Hypothalamus (tissue), 51 donors: ENCODE measurements at regions not wholly inside any gene's neighbourhood (a gene's known extent, or its start where the extent isn't known, plus 50 kb on each side); places are given as distances from the start of the nearest gene placed in this dataset.
"Not testable (repeated sequence)": the region's sequence is repeated elsewhere in the genome, so short reads cannot be mapped to it uniquely, and the experiment has no call there.

Experiments used
- DNase-seq, 51 donors: peaks; one replicate each; lab custom pipeline; 2025; lab: John Stamatoyannopoulos, UW

DNA sequence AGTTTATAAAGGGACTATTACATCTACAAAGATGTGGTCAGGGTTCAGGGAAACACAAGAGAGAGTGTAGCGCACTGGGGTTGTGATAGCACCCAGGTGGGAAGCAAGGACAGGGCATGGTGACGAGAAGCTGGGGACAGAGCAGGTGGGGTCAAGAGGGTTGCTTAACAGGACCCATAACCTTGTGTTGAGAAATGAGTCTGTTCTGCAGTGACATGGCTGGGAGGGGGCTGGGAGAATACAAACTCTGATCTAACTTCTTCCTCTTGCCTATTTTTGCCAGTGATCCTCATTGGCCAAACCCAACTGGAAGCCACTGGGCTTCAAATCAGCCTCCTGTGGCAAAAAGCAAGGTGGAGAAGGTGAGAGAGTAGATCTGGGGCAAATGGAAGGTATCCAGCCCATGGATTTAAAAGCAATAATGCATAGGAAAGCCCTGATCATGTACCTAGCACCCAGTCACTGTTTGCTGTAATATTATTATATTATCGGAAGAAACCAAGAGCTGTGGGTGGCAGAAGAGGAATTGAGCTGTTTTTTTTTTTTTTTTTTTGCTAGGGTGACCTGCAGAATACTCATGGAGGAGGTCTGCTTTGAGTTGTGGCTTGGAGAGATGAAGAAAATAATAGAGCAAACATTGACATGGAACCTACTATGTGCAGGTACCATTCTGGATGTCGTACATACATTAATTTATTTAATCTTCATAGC, 76.9 kb upstream of the ZFHX3 start:
- peak in 3 of 51 donors; percentile 7 to 14 (median 8) for DNase-seq

DNA sequence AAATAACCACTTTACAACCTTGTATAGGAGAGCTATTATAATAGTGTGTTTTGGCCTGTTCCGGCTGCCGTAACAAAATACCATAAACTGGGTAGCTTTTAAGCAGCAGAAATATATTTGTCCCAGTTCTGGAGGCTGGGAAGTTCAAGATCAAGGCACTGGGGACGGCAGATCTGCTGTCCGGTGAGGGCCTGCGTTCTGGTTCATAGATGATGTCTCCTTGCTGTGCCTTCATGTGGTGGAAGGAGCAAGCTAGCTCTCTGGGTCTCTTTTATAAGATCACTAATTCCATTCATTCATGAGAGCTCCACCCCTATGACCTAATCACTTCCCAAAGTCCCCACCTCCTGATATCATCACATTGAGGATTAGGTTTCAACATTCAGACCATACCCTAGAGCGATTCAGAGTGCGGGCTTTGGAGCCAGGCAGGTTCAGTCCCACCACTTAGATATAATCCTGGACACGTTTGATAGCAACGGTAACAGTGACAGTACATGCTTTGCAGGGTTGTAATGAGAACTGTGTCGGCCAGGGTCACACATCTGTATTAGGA, 76.2 kb upstream of the ZFHX3 start:
- DNase-seq = no peak

DNA sequence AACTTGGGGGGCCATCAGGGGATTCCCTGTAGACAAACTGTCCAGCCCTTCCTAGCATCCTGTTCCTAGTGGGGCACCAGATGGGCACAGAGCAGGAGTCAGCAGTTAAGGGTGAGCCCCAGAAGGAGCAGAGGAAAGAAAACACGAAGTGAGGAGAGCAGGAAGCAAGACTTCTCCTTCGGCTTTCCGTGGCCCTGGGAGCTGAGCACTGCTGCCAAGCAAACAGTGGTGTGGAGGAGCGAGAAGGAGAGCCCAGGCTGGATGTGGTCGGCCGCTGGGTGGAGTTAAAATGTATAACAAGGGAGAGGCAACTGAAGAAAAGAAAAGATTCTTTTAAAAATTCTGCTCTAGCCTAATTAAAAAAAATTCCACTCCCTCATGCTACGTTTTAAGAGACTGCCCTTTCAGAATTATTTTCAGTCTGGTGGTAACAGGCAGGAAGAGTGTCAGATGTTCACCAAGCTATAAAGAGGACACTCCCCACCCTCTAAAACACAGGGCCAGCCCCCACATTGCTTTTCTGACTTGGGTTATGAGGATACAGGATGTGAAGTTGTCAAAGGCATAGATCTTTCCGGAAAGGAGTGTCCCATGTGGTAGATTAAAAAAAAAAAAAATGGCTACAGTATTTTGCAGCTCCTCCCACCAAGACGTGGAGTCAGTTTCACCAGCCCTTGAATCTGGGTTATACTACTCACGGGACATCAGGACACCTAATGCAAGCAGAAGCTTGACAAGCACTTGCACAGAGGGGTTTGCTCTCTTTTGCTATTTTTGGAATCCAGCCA, 74.9 kb upstream of the ZFHX3 start:
- DNase-seq = peak in 16 of 51 donors; percentile 1 to 36 (median 7)

DNA sequence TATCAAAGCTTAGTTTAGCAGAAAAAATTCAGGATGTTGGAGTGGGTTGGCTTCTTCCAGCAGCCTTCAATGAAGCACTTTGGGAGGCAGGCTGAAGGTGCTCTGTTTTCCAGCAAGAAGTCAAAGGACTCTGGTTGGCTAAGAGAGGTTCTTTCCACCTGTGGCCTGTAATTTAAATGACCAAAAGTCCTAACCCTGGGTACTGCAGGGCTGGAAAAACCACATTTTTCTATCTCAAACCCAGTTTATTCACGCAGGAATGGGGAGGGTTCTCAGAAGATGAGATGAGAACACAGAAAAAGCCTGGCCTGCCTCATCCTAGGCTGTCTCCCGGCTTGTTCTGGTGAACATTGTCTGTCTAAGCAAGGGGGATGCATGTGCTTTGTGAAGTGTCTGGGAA, 68.6 kb upstream of the ZFHX3 start:
- DNase-seq = no peak

DNA sequence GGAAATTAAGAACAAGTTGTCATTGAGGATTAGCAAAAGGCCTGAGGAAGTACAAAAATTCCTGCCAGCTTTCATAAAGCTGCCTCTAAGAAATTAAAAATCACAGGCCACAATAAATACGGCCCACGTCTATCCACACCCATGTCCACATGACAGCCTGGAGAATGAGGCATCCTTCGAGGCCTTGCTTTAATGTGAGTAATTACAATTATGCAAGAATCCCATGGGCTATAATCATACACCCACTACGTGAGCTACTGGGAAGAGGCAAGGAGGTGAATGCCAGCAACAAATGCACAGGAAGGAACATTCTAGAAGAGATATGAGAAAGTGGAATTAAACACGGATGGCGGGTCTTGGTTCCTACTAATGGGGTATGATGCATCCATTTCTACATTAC, 65.4 kb upstream of the ZFHX3 start:
- no peak for DNase-seq

DNA sequence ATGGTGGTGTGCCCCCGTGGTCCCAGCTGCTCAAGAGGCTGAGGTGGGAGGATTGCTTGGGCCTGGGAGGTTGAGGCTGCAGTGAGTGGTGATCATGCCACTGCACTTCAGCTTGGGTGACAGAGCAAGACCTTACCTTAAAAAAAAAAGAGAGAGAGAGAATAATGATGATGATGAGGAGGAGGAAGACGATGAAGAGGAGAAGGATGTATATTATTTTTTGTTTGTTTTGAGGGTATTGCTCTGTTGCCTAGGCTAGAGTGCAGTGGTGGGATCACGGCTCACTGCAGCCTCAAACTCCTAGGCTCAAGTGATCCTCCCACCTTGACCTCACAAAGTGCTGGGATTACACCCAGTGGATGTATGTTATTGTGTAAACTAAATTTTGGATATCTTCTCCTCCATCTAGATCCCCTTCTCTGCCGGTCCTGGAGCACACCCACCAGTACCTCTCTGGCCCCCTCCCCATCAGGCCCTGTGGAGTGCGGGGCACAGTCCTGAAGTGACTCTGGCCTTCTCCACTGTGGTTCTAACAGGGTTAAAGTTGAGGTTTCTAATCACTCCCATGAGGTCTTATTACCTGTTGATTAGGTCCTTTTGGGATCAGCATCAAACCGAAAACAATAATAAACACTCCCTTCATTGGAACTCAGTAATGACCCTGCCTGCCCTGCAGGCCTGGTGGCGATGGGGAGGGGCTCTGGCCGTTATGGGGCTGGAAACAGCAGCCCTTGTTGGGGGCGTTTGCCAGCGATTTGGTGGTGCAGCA, 60.5 kb upstream of the ZFHX3 start:
- DNase-seq = no peak

DNA sequence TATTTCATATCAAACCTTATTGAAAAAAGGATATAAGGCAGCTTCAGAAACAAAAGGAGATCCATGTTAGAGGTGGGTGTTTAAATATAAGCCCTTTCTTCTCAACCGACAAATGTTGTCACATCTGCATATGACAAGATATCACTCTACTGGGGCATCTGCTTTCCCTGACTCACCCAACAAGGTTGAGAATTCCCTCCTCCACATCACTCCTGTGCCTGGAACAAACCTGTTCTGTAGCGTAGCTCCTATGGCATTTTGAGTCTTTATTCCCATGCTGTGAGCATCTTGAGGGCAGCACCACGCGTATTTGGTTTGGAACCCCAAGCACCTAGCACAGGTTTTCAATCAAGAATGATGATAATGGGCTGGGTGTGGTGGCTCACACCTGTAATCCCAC, 59.4 kb upstream of the ZFHX3 start:
- DNase-seq = no peak

DNA sequence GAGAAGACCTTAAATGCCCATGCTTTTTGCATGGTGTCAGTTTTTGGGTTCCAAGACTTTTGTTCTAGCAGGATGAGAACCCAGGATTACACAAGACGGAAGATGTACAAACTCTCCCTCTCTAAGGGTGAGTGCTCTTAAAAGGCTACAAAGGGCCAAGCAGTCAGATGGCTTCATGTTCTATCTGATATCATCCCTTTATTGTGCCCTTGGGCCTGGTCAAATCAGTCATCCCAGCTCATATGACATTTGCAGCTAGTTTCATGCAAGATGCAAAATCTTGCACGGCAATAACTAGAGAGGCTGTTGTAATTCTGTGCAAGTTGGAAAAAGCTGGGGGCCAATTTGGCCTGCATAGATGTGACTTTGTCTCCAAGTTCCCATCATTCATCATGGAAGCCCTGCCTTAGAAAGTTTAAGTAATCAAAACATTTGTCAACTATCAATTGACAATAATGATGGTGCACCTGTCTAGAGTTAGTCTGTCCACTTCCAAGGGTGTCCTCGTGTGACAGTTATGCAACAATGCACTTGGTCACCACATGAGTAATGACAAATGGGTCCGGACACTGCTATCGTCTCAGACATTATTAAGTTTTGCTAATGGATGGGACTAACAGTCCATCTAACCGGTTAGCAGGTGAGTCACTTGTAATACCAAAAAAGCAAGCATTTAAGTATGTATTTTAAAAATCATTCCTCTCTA, 58.6 kb upstream of the ZFHX3 start:
- DNase-seq = no peak

DNA sequence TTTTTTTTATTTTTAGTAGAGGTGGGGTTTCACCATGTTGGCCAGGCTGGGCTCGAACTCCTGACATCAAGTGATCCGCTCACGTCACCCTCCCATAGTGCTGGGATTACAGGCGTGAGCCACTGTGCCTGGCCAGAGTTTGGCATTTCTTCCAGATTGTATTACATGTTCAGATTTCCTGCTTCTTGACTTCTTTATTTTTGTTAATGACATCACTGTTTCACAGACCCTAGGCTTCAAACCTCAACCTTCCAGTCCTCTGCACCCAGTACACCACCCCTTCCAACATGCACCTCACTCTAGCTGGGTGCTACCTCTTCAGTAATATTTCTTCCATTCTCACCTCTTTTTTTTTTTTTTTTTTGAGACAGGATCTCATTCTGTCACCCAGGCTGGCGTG, 53.6 kb upstream of the ZFHX3 start:
- DNase-seq = no peak

DNA sequence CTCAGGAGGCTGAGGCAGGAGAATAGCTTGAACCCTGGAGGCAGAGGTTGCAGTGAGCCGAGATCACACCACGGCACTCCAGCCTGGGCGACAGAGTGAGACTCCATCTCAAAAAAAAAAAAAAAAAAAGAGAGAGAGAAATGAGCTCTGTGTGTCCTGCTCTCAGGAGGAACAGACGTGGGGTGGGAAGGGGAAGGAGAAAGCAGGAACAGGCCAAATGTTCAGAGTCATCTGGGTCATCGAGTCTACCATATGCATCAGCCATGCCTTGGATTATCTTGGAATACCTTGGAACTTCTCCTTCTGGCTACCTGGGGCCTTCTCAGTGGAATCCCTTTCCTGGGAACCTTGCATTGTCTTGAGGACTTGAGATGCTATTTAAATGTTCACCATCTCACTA, 51.7 kb upstream of the ZFHX3 start:
- DNase-seq = not testable (repeated sequence)
